A549 (cell line): ENCODE measurements at regions not wholly inside any gene's neighbourhood (a gene's known extent, or its start where the extent isn't known, plus 50 kb on each side); places are given as distances from the start of the nearest gene placed in this dataset.

Source experiments
- CEBPB ChIP-seq, 2 experiments: fragments of >200 bp in 1 of 2; sonication (Bioruptor Twin) in 1 of 2; formaldehyde crosslinking in 1 of 2; IDR thresholded peaks; 2 replicates each; pipeline ENCODE4 v1.6.1; 2012 to 2016
- CHD2 ChIP-seq: fragments of 150-350 bp; IDR thresholded peaks from 2 replicates; pipeline ENCODE4 v1.6.1; 2014; ENCODE audit warnings: low read length; ENCODE audit not compliant: partially characterized antibody
- CTCF ChIP-seq: fragments of >200 bp; sonication (Bioruptor Twin); formaldehyde crosslinking; IDR thresholded peaks from 3 replicates; pipeline ENCODE4 v1.5.1; 2016
- EP300 ChIP-seq, 2 experiments: fragments of >200 bp; sonication (Bioruptor Twin); formaldehyde crosslinking; IDR thresholded peaks; 2 replicates in 1 of 2; 3 replicates in 1 of 2; pipeline ENCODE4 v1.6.1; 2016 to 2017
- HOXB5 ChIP-seq: fragments of 250-450 bp; sonication (Bioruptor Pico); IDR thresholded peaks from 2 replicates; pipeline ENCODE4 v1.5.0; 2020; ENCODE audit warnings: mild to moderate bottlenecking, moderate library complexity
- KDM1A ChIP-seq: fragments of 200-600 bp; sonication (generic); IDR thresholded peaks from 2 replicates; pipeline ENCODE4 v1.6.1; 2016; ENCODE audit warnings: low read depth, mild to moderate bottlenecking
- MAX ChIP-seq: IDR thresholded peaks from 2 replicates; pipeline ENCODE4 v1.6.1; 2012
- NFE2L2 ChIP-seq: fragments of 150-350 bp; conservative IDR thresholded peaks from 2 replicates; pipeline ENCODE4 v1.6.1; 2014; ENCODE audit warnings: low read length
- PBX3 ChIP-seq: IDR thresholded peaks from 2 replicates; pipeline ENCODE4 v1.6.1; 2012
- POLR2A ChIP-seq: IDR thresholded peaks from 2 replicates; pipeline ENCODE4 v1.6.1; 2012; ENCODE audit warnings: mild to moderate bottlenecking, low read length
- SMC3 ChIP-seq: fragments of >200 bp; sonication (Bioruptor Twin); formaldehyde crosslinking; IDR thresholded peaks from 3 replicates; pipeline ENCODE4 v1.6.1; 2018; ENCODE audit warnings: inconsistent platforms
- USF2 ChIP-seq: fragments of 450-650 bp; IDR thresholded peaks from 2 replicates; pipeline ENCODE4 v1.6.1; 2014; ENCODE audit warnings: antibody characterized with exemption
- ZFP36 ChIP-seq: fragments of 450-650 bp; IDR thresholded peaks from 2 replicates; pipeline ENCODE4 v1.6.1; 2014; ENCODE audit warnings: borderline replicate concordance; ENCODE audit not compliant: partially characterized antibody

GRCh38 chr10:55305285-55305684 lies 504.3 kb upstream of the PCDH15 start:
- no peak for TF ChIP-seq CTCF
- TF ChIP-seq POLR2A = no peak
- TF ChIP-seq HOXB5 (CRISPR knock-in tag) = no peak
- TF ChIP-seq KDM1A = no peak
- TF ChIP-seq SMC3 = no peak
- TF ChIP-seq CHD2 = no peak
- no peak for TF ChIP-seq EP300 (IDR thresholded peaks at IDR 0.05)
- no peak for TF ChIP-seq USF2
- no peak for TF ChIP-seq PBX3
- TF ChIP-seq ZFP36 = no peak
- TF ChIP-seq NFE2L2 = no peak
- no peak for TF ChIP-seq CEBPB (IDR thresholded peaks at IDR 0.05)
- no peak for TF ChIP-seq MAX
